H1 (cell line): ENCODE measurements at regions not wholly inside any gene's neighbourhood (a gene's known extent, or its start where the extent isn't known, plus 50 kb on each side); places are given as distances from the start of the nearest gene placed in this dataset.

Experiments
- POU5F1 ChIP-seq: IDR thresholded peaks from 2 replicates; pipeline ENCODE4 v1.6.1; 2011; ENCODE audit warnings: low read depth, mild to moderate bottlenecking, low read length, moderate library complexity
- SIN3A ChIP-seq, 2 experiments: IDR thresholded peaks in 1 of 2; conservative IDR thresholded peaks in 1 of 2; 2 replicates each; pipeline ENCODE4 v1.6.1; 2011 to 2012; ENCODE audit warnings: low read length in 2 of 2, improper control_type of control experiment in 1 of 2, low read depth in 1 of 2, mild to moderate bottlenecking in 1 of 2

- TF ChIP-seq SIN3A (conservative IDR thresholded peaks at IDR 0.05 in 1 of 2, IDR thresholded peaks at IDR 0.05 in 1 of 2; ENCODE audit: low read depth in 1 of 2, low read length in 2 of 2) (no peak), POU5F1 (no peak)
- TF ChIP-seq, all 59 proteins: peak for 0
These were observed 574.2 kb downstream of the MATN1 start (continued) for GRCh38 chr1:30149226-30149625.
